T-helper 1 cell (primary cell): ENCODE measurements at regions not wholly inside any gene's neighbourhood (a gene's known extent, or its start where the extent isn't known, plus 50 kb on each side); places are given as distances from the start of the nearest gene placed in this dataset.
"Not testable (repeated sequence)": the region's sequence is repeated elsewhere in the genome, so short reads cannot be mapped to it uniquely, and the experiment has no call there.

Experiments
- DNase-seq, 5 donors: peaks; one replicate each; pipeline ENCODE4 v3.0.0-alpha.2; 2012 to 2020

- no peak for DNase-seq
Observed at GRCh38 chr10:130261766-130262165, 125.6 kb downstream of the GLRX3 start.

DNA sequence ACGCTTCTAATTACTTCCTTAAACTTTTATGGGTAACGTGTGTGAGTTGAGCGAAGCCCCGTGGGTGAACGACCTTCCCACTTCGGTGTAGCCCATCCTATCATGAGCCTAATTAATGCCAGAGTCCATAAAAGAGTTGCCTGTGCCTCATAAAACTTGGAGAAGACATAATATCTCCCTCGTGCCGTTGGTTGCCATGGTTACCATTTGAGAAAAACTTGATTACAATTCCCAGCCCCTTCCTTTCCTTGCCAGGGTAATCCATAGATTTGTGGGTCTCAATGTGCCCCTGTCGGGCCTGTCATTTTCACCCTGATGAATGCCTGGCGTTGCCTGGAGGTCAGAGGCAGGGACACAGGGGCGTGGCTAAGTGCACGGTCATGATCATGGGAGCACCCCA, 127.1 kb downstream of the GLRX3 start:
- no peak for DNase-seq

DNA sequence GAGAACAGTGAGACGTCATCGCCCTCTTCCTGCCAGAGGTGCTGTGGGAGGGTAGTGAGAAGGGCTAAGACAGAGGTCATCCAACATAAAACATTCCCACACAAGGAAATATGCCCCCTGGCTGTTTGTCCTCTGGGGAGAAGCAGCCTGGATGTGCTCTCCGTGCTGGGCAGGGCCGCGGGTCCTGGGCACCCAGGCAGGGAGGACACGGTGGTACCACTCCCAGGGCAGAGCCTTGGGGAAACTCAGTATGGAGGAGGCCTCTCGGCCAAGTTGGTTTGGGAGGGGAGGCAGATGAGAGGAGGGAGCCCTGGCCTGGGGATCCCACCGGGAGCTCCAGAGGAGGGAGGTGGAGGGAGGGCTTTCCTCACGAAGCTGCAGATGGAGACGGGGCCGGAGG, 129.4 kb downstream of the GLRX3 start:
- no peak for DNase-seq

GRCh38 chr10:130282492-130283218, 146.5 kb downstream of the GLRX3 start:
- no peak for DNase-seq

DNA sequence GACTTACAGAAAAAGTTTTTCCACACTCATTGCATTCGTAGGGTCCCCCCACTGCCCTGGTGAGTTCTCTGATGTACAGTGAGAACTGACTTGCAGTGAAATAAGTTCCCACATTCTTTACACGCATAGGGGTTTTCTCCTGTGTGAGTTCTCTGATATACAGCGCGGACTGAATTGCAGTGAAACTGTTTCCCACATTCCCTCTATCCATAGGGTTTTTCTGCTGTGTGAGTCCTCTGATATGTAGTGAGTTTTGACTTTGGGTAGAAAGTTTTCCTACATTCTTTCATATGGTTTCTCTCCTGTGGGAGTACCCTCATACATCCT, 147.0 kb downstream of the GLRX3 start:
- no peak for DNase-seq

DNA sequence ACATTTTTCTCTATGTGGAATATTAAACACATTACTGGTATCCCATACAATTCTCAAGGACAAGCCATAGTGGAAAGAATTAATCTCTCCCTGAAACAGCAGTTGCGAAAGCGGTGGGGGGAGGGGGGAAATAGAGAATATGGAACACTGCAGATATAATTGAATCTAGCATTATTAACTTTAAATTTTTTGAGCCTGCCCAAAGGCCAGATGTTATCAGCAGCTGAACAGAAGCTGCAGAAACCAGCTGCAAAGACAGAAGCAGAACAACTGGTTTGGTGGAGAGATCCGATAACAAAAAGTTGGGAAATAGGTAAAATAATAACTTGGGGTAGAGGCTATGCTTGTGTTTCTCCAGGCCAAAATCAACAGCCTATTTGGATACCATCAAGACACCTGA, 159.6 kb downstream of the GLRX3 start:
- DNase-seq: not testable (repeated sequence)

- peak in 3 of 5 donors; percentile 24 to 48 (median 26) for DNase-seq
Observed at GRCh38 chr10:130300608-130301020, 164.4 kb downstream of the GLRX3 start.

- peak; percentile 12 to 63 (median 40) for DNase-seq
Observed at GRCh38 chr10:130301021-130301892, 165.1 kb downstream of the GLRX3 start.

DNA sequence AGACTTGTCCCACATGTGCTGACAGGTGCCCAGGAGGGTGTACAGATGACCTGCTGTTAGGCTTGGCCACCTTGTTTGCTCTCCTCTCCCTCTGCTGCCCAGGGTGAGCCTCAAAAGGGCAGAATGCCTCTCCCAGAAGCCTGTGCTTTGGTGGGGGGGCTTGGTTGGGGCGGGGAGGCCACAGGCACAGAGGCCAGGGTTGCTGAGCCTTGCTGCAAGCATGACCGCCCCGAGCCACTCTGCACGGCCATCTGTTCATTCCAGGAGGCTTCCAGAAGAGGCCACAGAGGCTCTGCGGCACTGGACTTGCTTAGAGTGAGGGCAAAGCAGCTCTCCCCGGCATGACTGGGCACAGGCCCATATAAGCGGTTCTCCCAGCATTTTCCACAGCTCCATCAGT, 190.8 kb downstream of the GLRX3 start:
- DNase-seq: no peak

DNA sequence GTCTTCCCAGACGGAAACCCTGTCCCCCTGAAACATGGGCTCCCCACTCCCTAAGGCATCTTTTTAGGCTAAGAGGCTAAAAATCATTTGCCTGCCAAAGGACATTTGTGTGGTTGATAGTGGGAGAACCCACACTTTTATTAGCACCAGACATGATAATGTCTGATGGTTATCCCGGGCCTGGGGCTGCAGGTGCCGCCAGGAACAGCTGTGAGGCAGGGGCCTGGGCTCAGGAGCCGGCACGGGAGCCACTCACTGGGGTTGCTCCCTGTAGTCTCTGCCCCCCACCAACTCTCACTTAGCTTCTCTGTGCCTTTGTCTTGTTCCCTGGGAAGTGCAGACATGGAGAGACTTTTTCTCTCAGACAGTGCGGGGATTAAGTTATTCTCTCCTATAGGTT, 193.6 kb downstream of the GLRX3 start:
- no peak for DNase-seq

- DNase-seq: no peak
Observed at GRCh38 chr10:130333185-130333584, 197.0 kb downstream of the GLRX3 start.

GRCh38 chr10:130335336-130335735, 199.1 kb downstream of the GLRX3 start:
- DNase-seq: no peak

GRCh38 chr10:130336617-130337304, 200.6 kb downstream of the GLRX3 start:
- no peak for DNase-seq

DNA sequence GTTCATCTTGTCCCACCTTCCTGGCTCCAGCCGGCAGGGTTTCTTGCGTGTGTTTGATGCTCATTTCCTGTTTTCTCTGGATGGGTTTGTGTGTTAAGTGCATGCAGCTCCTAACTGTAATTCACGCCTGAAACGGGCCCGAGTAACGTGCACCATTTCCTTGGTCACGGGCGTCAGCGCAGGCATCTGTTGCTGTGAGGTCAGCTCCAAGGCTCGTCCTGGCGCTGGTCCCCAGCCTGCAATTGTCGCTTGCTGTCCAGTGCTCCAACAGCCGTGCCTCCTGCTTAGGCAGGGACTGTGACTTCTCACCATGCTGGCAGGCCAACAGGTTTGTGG, 201.1 kb downstream of the GLRX3 start:
- DNase-seq: no peak

DNA sequence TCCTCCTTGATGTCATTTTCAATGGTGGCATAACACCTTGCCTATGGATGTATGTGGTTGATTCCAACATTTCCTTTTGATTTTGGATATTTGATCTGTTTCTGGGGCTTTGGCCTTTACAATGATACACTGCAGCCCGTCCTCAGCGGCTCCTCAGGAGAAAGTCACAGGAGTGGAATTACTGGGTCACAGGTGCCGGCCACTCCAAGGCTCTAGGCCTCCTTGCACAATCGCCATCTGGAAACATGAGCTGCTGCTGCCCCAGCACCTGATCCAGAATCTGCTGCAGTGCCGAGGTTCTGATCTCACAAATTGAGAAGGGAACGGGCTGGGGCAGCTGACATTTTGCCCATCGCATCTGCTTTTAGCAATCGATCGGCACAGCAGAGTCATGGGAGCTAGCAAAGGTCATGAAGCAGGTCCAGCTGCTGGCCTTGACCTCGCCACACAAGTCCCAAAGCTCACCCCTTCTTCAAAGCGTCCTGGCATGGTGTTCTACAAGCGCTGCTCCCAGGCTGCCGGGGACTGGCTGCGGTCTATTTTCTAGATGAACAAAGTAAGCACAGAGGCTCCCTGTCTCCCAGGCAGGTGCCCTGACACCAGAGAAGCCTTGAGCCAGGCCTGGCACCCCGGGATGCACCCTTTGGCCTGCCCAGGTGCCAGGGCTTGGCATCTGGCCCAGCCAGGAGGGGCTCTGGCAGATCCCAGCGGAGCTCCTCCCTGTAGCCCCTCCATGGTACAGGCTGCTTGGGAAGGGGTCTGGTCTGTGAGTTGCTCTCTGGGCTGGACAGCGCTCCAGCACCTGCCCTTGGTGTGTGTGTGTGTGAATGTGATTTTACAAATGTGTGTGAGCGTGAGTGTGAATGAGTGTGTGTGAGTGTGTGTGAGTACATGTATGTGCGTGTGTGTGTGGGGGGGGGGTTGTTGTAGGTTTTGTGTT, 201.8 kb downstream of the GLRX3 start:
- no peak for DNase-seq

DNA sequence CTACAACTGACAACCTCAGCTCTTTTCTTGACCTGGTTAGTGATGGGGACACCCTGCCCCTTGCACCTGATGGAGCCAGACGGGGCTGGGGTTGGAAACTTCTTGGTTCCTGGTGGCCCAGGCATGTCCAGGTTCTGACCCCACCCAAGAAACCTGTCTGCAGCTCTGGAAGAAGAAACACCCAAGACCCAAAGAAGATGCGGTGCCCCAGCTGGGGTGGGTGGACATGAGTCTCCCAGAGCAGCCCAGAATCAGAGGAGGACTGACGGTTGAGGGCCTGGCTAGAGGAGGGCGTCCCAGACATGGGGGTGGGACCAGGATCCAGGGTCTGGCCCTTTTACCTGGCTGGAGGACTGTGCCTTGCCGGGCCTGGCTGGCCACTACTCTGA, 202.4 kb downstream of the GLRX3 start:
- no peak for DNase-seq

DNA sequence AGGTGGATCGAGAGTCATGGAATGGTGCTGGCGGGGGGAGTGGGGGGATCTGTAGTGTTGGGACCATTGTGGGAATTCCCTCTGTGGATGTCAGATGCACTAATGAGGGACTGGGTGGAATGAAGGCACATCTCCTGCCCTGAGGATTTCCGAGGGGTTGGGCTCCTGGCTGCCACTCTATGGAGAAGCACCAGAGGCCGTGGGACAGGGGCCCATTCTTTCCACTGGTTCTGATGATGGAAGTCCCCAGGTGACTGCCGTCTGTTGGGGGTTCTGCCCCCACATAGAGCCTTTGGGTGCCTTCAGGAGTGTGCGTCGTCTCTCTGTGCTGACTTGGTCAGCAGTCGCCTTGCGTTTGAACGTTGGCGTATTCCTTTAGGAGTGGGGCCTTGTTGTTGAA, 202.9 kb downstream of the GLRX3 start:
- no peak for DNase-seq

DNA sequence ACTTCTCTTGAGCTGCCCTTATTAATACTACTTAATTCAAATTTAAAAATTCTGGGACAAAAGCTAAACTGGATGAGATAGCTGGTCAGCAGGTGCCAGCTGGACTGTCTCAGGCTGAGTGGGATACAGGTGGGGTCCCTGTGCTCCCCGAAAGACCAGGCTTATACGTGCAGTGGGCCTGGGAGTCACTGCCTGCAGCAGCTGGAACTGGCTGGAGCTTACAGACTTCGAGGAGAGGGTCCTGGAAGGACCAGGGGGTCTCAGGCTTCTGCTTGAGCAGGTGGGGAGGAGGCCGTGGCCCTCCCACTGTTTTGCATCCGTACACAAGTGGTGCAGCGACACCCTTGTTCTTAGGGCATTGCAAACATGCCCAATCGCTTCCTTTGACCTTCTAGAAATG, 203.7 kb downstream of the GLRX3 start:
- DNase-seq: no peak

- DNase-seq: no peak
Observed at GRCh38 chr10:130340816-130341215, 204.6 kb downstream of the GLRX3 start.

DNA sequence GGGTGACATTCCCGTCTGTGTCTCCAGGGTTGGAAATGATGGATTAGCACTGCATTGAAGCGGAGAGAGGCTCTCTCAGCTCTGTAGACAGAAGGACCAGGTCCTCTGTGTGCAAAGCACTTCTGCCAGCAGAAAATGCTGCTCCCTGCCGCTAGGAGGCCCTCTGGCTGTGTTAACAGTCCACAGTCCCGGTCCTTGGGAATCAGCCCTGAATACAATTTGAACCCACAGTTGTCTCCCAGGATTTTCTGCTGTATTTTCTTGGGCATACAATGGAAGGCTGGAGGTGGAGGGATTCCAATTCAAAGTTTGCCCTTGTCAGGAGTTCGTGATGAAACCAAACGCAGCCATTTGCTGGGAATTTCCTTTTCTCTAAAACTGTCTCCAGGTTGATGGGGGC, 205.2 kb downstream of the GLRX3 start:
- DNase-seq: no peak

GRCh38 chr10:130345728-130346127, 209.5 kb downstream of the GLRX3 start:
- no peak for DNase-seq

DNA sequence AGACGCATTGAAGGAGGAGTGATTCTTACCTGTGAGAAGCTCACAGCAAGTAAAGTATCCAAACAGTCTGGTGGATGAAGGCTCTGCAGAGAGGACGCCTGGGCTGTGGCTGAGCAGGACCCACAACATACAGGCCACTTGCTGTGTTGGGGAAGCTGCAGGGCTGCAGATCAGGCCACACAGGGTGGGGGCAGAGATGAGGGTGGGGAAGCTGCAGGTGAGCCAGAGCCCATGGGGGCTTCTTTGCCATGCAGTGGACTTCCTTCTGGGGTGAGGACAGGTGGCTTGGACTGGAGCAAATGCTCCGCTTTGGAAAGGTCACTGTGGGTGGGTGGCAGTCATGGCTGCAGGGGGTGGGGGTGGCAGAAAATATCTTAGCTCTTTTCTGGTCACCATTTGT, 214.8 kb downstream of the GLRX3 start:
- DNase-seq: no peak
